ENCODE measurements at regions not wholly inside any gene's neighbourhood (a gene's known extent, or its start where the extent isn't known, plus 50 kb on each side); places are given as distances from the start of the nearest gene placed in this dataset.

DNA sequence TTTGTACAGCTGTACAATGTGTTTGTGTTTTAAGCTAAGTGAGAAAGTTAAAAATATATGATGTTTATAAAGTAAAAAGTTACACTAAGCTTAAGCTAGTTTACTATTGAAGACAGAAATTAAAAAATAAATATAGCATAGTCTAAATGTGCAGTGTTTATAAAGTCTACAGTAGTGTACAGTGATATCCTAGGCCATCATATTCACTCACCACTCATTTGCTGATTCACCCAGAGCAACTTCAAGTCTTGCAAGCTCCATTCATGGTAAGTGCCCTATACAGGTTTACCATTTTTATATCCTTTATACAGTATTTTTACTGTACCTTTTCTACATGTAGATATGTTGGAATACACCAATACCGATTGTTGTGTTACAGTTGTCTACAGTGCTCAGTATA is 553.2 kb upstream of the TBL1XR1 start:
- Mint-ChIP-seq H3K9me3 (no peaks in the 10 kb centered on the region), H3K4me1 (no peaks in the 10 kb centered on the region), H3K4me3 (no peak overlapping the region), H3K27ac (no peak overlapping the region), H3K36me3 (no peaks in the 10 kb centered on the region), H3K27me3 (no peaks in the 10 kb centered on the region)

DNA sequence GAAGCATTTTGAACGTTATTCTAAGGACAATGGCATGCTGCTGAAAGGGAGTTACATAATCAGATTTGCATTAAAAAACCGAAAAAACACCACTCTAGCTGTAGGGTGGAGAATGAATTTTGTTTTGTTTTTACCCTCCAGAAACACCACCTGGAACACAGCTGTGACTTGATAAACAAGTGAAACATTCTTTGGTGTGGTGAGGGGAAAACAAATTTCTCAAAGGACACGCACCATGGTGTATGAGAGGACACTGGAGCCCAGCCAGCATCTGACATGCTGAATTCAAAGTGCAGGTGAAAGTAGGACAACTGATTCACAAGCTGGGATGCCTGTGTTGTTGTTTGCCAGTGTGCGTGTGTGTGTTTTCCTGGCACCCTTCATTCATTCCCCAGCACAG is 554.5 kb upstream of the TBL1XR1 start:
- no peaks in the 10 kb centered on the region for H3K27me3 Mint-ChIP-seq
- H3K4me1 Mint-ChIP-seq = no peaks in the 10 kb centered on the region
- H3K9me3 Mint-ChIP-seq = no peaks in the 10 kb centered on the region
- no peak overlapping the region for H3K4me3 Mint-ChIP-seq
- H3K36me3 Mint-ChIP-seq = peaks cover 2% of the 10 kb centered on the region
- no peak overlapping the region for H3K27ac Mint-ChIP-seq

DNA sequence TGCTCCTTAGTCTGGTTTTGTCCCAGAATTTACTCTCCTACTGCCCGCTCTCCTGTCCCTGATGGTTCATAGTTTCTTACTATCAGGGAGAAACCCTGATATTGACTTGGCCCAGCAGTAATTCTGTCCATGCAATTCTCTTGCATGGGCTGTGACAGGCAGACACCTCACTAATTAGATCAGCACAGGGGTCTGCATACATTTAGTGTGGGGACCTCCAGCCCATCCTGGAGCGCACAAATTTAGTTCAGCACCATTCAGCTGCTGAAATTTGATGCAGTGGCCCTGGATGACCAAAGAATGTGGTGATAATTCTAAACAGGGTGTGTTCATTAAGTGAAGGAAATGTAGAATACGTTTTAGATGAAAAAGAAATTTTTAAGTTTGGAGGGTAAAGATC is 555.5 kb upstream of the TBL1XR1 start:
- H3K4me3 Mint-ChIP-seq = no peak overlapping the region
- no peaks in the 10 kb centered on the region for H3K27me3 Mint-ChIP-seq
- no peak overlapping the region for H3K27ac Mint-ChIP-seq
- H3K9me3 Mint-ChIP-seq = no peaks in the 10 kb centered on the region
- H3K4me1 Mint-ChIP-seq = no peaks in the 10 kb centered on the region
- peaks cover 2% of the 10 kb centered on the region for H3K36me3 Mint-ChIP-seq

DNA sequence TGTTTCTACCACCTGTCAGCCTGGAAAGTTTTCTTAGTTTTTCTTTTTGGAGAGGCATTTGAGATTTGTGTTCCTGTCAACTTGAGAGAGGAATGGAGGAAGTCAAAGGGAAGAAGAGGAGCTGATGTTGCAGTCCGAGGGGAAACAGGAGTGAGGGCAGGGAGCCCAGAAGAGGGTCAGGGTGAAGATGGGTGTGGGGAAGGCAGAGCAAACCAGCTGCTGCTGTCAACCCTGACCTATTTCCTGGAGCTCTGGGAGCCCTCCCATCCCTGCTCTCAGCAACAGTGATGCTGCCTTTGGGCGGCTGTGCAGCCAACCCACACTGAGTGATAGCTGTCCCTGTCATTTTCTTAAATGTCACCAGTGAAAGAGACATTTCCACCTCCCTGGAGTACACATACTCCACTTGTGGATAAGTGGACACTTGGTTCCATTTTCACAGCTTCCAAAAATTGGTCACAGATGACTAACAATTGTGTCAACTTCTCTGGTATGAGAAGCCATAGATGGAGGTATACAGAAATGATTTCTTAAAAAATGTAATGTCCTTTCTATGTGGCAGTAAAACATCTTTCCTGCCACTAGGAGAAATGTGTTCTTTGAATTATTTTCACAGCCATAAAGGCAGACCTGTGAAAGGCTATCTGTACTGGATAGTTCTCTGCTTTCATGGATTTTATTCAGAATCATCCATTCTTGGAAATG is 556.3 kb upstream of the TBL1XR1 start:
- no peak overlapping the region for H3K4me3 Mint-ChIP-seq
- no peak overlapping the region for H3K27ac Mint-ChIP-seq
- H3K27me3 Mint-ChIP-seq = no peaks in the 10 kb centered on the region
- peaks cover 2% of the 10 kb centered on the region for H3K36me3 Mint-ChIP-seq
- H3K4me1 Mint-ChIP-seq = no peaks in the 10 kb centered on the region
- no peaks in the 10 kb centered on the region for H3K9me3 Mint-ChIP-seq

DNA sequence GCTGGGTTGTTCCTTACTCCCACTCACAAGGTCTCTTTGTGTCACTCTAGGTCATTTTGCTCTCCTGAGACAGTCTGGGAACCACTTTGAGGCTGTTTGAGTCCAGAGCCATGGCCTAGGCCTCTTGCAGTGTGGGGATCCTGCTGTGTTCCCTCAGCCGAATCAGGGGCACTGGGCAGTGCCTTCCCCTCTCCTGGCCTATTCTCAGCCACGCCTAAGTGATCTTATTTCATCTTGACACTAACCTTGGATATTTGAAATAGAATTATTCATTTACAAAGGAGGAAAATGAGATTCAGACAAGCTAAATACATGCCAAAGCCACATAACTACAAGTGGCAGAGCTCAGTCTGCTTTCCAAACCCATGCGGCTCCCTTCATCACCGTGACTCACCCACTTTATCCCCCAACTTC is 557.2 kb upstream of the TBL1XR1 start:
- H3K9me3 Mint-ChIP-seq = no peaks in the 10 kb centered on the region
- no peaks in the 10 kb centered on the region for H3K4me1 Mint-ChIP-seq
- no peaks in the 10 kb centered on the region for H3K27me3 Mint-ChIP-seq

DNA sequence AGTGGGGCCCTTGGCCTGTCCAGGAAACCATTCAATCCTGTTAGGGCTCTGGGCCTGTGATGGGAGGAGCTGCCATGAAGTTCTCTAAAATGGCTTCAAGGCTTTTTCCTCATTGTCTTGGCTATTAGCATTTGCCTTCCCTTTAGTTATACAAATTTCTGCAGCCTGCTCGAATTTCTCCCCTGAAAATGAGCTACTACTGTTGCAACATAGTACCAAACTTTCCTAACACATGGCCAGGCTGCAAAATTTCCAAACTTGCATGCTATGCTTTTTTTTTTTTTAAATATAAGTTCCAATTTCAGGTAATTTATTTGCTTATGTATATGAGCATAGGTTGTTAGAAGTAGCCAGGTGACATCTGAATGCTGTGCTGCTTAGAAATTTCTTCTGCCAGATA is 560.8 kb upstream of the TBL1XR1 start:
- Mint-ChIP-seq H3K4me1 (no peaks in the 10 kb centered on the region), H3K27me3 (no peaks in the 10 kb centered on the region), H3K36me3 (peaks cover 2% of the 10 kb centered on the region), H3K27ac (no peak overlapping the region), H3K4me3 (no peak overlapping the region), H3K9me3 (peaks cover 6% of the 10 kb centered on the region)

More for the DNA sequence above, 557.2 kb upstream of the TBL1XR1 start:
- Mint-ChIP-seq H3K4me3 (no peak overlapping the region), H3K36me3 (peaks cover 2% of the 10 kb centered on the region), H3K27ac (no peak overlapping the region)

DNA sequence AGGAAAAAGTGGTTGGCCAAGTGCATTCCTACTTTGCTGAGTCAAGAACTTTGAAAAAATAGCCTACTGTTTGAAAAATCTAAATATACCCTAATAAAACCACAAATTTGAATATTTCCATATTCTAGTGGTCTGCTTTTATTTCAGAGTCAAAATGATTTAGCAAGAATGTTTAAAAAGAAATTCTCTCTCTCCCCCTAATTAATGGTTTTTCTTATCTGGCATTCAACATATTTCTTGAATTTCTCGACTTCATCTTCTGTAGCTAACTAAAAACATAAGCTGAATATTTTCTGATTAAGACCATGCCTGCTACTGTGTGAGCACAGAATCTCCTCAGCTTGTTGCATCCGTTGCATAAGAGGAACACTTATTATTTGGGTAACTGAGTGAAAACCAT is 563.5 kb upstream of the TBL1XR1 start:
- H3K27ac Mint-ChIP-seq = no peak overlapping the region
- no peaks in the 10 kb centered on the region for H3K27me3 Mint-ChIP-seq
- H3K4me3 Mint-ChIP-seq = no peak overlapping the region
- H3K36me3 Mint-ChIP-seq = peaks cover 2% of the 10 kb centered on the region
- no peaks in the 10 kb centered on the region for H3K4me1 Mint-ChIP-seq
- peaks cover 6% of the 10 kb centered on the region for H3K9me3 Mint-ChIP-seq

DNA sequence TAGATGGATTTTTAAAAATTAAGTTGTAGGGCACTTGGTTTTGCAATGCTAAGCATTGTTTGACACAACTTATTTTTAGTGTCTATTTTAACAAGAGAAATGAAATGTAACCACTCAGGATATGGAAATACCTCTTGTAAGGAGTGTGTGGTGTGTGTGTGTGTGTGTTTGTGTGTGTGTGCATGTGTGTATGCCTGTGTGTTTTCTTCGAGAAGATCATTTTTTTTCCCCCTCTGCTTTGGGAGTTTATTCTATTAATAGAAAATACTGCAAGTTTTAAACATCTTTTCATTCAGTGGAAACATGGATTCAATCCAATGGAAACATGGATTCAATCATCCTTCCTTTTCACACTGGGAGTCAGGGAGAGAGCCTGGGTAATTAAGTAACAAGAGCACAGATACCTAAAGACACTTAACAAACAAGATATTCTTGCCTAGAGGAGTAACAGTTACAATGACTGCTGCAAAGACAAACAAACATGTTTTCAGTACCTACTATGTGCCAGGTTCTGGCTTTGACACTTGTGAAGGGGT is 567.2 kb upstream of the TBL1XR1 start:
- Mint-ChIP-seq H3K27ac (no peak overlapping the region), H3K36me3 (peaks cover 2% of the 10 kb centered on the region), H3K9me3 (peaks cover 10% of the 10 kb centered on the region), H3K27me3 (no peaks in the 10 kb centered on the region), H3K4me3 (no peak overlapping the region), H3K4me1 (no peaks in the 10 kb centered on the region)

DNA sequence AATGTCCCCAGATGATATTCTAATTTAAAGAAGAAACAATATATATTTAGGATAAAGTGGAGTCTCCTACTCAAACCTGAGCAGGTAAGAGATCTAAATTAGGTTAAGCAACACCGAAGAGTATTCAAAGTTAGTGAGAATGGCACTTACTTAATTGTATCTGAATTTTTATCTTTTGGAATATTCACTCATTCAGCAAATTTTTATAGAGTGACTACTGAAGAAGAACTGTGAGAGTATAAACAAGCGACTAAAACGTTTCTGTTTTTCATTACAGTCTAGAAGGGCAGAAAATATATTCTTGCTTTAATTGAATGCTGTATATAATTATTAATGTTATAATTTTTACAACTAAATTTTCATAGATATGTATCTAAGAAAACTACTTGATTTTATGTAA is 567.7 kb upstream of the TBL1XR1 start:
- H3K9me3 Mint-ChIP-seq = peaks cover 10% of the 10 kb centered on the region
- H3K4me1 Mint-ChIP-seq = no peaks in the 10 kb centered on the region
- peaks cover 2% of the 10 kb centered on the region for H3K36me3 Mint-ChIP-seq
- H3K27ac Mint-ChIP-seq = no peak overlapping the region
- no peak overlapping the region for H3K4me3 Mint-ChIP-seq
- H3K27me3 Mint-ChIP-seq = no peaks in the 10 kb centered on the region

DNA sequence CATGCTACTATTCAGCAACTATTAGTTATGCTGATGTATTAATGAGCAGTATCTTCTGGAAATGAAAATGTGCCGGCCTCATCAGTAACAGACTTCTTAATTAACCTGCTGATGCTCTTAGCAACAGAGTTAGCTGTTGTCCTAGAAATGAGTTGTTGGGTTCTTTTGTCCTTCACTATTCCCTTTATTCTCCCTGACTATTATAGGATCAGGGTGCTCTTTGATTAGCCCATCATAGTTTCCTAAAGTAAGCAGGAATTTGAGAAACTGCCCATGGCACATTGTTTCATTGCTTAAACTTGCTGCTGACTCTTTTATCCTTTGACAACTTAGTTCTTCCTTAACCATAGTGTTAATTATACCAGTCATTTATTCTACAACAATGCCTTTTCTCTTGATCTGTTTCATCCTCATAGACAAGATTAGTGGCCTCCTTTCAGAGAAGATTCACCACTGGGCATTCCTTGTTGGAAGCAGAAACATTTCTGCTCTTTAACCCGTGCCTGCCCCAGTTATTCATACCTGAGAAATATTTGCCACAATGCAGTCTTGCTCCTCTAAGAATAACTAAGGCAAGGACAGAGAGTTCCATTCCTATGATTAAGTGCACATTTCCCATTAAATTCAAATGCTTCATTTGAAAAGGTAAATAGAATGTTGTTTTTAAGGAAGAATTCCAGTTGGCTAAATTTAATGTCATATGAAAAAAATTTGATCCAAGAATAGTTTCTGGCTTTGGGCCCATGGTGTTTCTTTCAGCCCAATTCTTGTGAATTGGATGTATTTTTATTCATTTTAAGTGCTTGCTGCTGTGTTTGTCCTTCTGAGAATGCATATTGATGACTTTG is 573.3 kb upstream of the TBL1XR1 start:
- Mint-ChIP-seq H3K27me3 (no peaks in the 10 kb centered on the region), H3K27ac (no peak overlapping the region), H3K9me3 (peaks cover 5% of the 10 kb centered on the region), H3K4me3 (no peak overlapping the region), H3K36me3 (peaks cover 2% of the 10 kb centered on the region), H3K4me1 (no peaks in the 10 kb centered on the region)

DNA sequence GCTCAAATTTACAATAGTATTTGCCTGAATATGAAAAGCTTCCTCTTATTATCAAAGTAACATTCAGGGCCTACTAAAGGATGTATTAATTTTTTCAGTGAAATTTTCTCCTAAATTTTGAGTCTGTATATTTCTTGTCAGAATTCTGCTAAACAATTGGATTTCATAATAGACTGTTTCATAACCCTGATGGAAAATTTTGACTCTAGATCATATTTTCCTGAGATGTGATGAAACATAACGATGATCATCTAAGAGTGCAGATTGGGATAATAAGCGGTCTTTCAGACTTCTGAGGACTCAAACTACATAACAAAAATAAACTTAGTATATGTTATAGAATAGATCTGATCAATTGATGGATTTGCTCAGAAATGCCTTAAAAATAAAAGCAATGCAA is 574.5 kb upstream of the TBL1XR1 start:
- H3K36me3 Mint-ChIP-seq = peaks cover 2% of the 10 kb centered on the region
- peaks cover 5% of the 10 kb centered on the region for H3K9me3 Mint-ChIP-seq
- no peak overlapping the region for H3K4me3 Mint-ChIP-seq
- no peak overlapping the region for H3K27ac Mint-ChIP-seq
- no peaks in the 10 kb centered on the region for H3K27me3 Mint-ChIP-seq
- no peaks in the 10 kb centered on the region for H3K4me1 Mint-ChIP-seq

DNA sequence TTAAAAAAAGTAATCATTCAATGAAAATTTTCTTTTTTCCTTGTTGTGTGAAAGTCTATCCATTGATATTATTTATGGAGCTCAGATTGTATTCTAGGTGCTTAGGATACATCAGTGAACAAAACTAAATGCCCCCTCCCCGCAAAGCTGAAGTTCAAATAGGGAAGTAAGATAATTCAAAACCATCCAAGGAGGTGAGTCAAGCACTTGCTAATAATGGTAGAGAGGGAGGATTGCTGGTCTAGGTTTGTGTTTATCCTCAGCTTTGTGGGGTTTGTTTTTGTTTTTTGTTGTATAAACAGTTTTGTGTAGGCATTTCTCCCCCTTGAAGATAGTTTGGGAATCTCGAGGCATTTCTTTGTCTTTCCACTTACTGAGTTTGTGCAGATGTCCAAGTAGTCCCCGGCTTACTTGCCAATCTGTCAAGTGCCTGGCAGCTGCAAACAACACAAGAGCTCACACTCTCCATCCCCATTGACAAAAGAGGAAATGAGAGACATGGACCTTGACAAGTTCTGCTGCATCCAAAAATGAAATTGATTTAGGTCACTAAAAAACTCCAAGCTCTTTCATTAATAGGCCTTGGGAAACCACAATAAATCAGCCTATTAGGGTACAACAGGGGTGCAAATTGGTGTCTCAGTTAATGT is 575.8 kb upstream of the TBL1XR1 start:
- H3K27ac Mint-ChIP-seq = no peak overlapping the region

DNA sequence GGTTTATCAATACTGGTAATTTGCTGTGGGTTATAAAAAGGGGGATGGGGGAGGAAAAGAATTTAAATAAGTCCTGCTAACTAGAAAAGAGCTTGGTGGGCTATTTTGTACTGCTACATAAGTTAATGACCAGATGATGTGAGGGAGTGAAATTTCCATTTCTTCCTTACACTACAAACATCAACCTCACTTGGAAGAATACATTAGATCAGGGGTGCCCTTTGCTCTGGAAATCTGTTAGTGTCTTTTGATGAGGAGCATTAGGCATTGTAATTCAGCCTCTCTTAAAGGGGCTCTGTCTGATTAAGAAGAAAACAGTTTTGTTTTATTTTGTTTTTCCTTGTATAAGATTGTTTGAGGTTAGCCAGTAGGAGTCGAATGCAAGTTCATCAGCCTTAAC is 576.4 kb upstream of the TBL1XR1 start:
- Mint-ChIP-seq H3K36me3 (no peaks in the 10 kb centered on the region), H3K4me1 (peaks cover 12% of the 10 kb centered on the region), H3K27me3 (no peaks in the 10 kb centered on the region), H3K9me3 (no peaks in the 10 kb centered on the region), H3K27ac (no peak overlapping the region), H3K4me3 (no peak overlapping the region)

More for the DNA sequence above, 575.8 kb upstream of the TBL1XR1 start:
- peaks cover 2% of the 10 kb centered on the region for H3K9me3 Mint-ChIP-seq
- H3K36me3 Mint-ChIP-seq = peaks cover under 1% of the 10 kb centered on the region
- no peak overlapping the region for H3K4me3 Mint-ChIP-seq
- no peaks in the 10 kb centered on the region for H3K27me3 Mint-ChIP-seq
- peaks cover 5% of the 10 kb centered on the region for H3K4me1 Mint-ChIP-seq

DNA sequence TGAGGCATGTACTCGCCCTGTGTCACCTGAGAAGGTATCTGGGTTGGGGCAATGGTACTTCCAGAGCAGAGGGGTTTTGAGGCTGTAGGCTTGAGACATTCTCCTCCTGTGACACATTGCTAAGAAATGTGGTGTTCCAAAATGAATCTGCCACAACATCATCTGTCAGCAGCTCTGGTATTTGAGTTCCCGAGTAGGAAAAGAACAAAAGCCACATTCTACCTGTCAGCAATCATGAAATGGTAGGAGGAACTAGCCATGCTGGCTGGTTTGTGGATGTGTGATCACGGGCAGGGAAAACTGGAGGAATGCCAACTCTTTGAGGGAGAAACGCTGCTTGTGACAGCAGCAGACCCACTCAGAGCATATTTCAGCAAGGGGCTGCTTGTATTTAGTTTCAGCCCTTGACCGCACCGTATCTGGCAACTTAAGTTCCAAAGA is 579.4 kb upstream of the TBL1XR1 start:
- Mint-ChIP-seq H3K9me3 (no peaks in the 10 kb centered on the region), H3K27ac (no peak overlapping the region), H3K36me3 (no peaks in the 10 kb centered on the region), H3K27me3 (no peaks in the 10 kb centered on the region), H3K4me1 (peaks cover 14% of the 10 kb centered on the region), H3K4me3 (no peak overlapping the region)

DNA sequence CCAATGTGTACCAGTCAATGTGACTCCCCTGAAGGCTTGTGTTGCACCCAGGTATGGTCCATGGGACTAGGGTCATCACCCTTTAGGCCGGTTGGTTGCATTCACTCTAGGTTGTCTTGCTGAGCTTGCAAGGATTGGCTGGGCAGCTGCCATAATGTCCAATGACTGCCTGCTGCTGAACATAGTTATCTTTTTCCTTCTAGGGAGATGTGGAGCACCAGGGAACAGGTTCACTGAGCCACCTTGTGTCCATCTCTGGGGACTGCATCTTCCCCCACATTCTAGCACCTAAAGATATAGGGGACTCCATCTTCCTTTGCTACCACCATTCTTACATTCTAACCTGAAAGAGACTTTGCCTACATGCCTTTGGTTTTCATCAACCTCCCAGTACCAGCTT is 580.4 kb upstream of the TBL1XR1 start:
- Mint-ChIP-seq H3K27me3 (no peaks in the 10 kb centered on the region), H3K4me1 (peaks cover 14% of the 10 kb centered on the region), H3K27ac (no peak overlapping the region), H3K9me3 (no peaks in the 10 kb centered on the region), H3K36me3 (no peaks in the 10 kb centered on the region), H3K4me3 (no peak overlapping the region)

DNA sequence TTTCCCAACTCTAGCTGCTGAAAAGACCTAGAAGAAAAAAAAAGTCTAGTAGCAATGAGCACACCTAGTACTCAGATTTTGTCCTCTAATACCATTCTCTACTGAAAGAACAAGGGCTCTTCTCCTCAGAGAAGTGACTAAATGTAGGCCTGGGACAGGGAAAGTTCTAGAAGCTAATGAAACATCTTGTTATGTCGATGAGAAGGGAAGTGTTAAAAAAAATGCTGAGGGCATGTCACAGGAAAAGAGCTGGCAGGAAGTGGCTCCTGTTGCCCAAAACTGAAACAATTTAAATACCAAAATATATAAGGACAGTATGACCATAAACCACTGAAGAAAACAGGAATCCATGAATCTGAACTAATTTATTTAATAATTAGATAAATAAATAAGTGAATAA is 581.4 kb upstream of the TBL1XR1 start:
- Mint-ChIP-seq H3K27ac (peak overlapping the region; percentile 77), H3K4me1 (peaks cover 14% of the 10 kb centered on the region), H3K9me3 (no peaks in the 10 kb centered on the region), H3K27me3 (no peaks in the 10 kb centered on the region), H3K4me3 (peak overlapping the region; percentile 59), H3K36me3 (no peaks in the 10 kb centered on the region)

Data from activated naive CD4-positive, alpha-beta T cell treated with anti-CD3 and anti-CD28 coated beads, Interleukin-2, amount 50 U/mL, for 24 hours (primary cell).